IMR-90 (cell line): ENCODE measurements at regions not wholly inside any gene's neighbourhood (a gene's known extent, or its start where the extent isn't known, plus 50 kb on each side); places are given as distances from the start of the nearest gene placed in this dataset.

Experiments used
- ATAC-seq: fragments of 200-7000 bp; cut with Tn5 transposase; 2 replicates; pipeline ENCODE4 v1.9.1; 2020; ENCODE audit warnings: low read depth, mild to moderate bottlenecking, moderate library complexity
- BruUV-seq: library from RNA; stranded (reverse); fragments of 400-500 nt; replicated peaks from 2 replicates; lab custom pipeline; 2021; lab: Mats Ljungman, UMichigan
- CTCF ChIA-PET: fragments of 300-600 bp; formaldehyde crosslinking; extraction: SDS; loops from one replicate; lab custom pipeline; 2021; ENCODE audit warnings: antibody characterized with exemption; lab: Yijun Ruan, JAX
- POLR2A ChIA-PET: fragments of 300-600 bp; sonication (Branson Sonifier 250); formaldehyde crosslinking; loops from one replicate; lab custom pipeline; 2022; ENCODE audit warnings: antibody characterized with exemption; ENCODE audit not compliant: unreplicated experiment; lab: Charles Lee
- DNase-seq: peaks from one replicate; pipeline ENCODE4 v3.0.0; 2013
- H2AFZ ChIP-seq: replicated peaks from 2 replicates; pipeline ENCODE3; 2013; ENCODE audit warnings: low read length, mild to moderate bottlenecking; ENCODE audit not compliant: poor library complexity
- H2AK5ac ChIP-seq: 2 replicates; pipeline ENCODE4 v1.6.1; 2013; ENCODE audit warnings: low read depth, low read length, inconsistent platforms
- H2AK9ac ChIP-seq: replicated peaks from 2 replicates; pipeline ENCODE3; 2013; ENCODE audit warnings: mild to moderate bottlenecking, low read depth, low read length, moderate library complexity; ENCODE audit not compliant: poor library complexity
- H2BK120ac ChIP-seq: 2 replicates; pipeline ENCODE4 v1.6.1; 2013; ENCODE audit warnings: low read depth, low read length, inconsistent platforms
- H2BK15ac ChIP-seq: 3 replicates; pipeline ENCODE4 v1.6.1; 2013; ENCODE audit warnings: low read depth, low read length, inconsistent platforms
- H2BK20ac ChIP-seq: 2 replicates; pipeline ENCODE4 v1.6.1; 2013; ENCODE audit warnings: low read depth, mild to moderate bottlenecking, inconsistent platforms, low read length, moderate library complexity
- H2BK5ac ChIP-seq: 2 replicates; pipeline ENCODE4 v1.6.1; 2013; ENCODE audit warnings: mild to moderate bottlenecking, low read depth, low read length, inconsistent platforms; ENCODE audit not compliant: poor library complexity, severe bottlenecking
- H3K14ac ChIP-seq: replicated peaks from 2 replicates; pipeline ENCODE4 v1.6.1; 2013; ENCODE audit warnings: low read depth, low read length, inconsistent platforms
- H3K18ac ChIP-seq: 2 replicates; pipeline ENCODE4 v1.6.1; 2013; ENCODE audit warnings: low read depth, low read length, control low read depth
- H3K23ac ChIP-seq: 2 replicates; pipeline ENCODE4 v1.6.1; 2013; ENCODE audit warnings: low read depth, low read length, inconsistent platforms
- H3K27ac ChIP-seq: 2 replicates; pipeline ENCODE4 v1.5.1; 2013; ENCODE audit warnings: mild to moderate bottlenecking, control low read depth, low read length; ENCODE audit not compliant: insufficient read depth
- H3K27me3 ChIP-seq: 2 replicates; pipeline ENCODE4 v1.6.1; 2013; ENCODE audit warnings: low read length; ENCODE audit not compliant: control insufficient read depth, insufficient read depth
- H3K36me3 ChIP-seq: 2 replicates; pipeline ENCODE4 v1.6.1; 2013; ENCODE audit warnings: low read length, mixed read lengths; ENCODE audit not compliant: control insufficient read depth, insufficient read depth
- H3K4ac ChIP-seq: 2 replicates; pipeline ENCODE4 v1.6.1; 2013; ENCODE audit warnings: low read depth, low read length, inconsistent platforms
- H3K4me1 ChIP-seq: 2 replicates; pipeline ENCODE4 v1.6.1; 2013; ENCODE audit warnings: low read length, mixed read lengths; ENCODE audit not compliant: control insufficient read depth, insufficient read depth
- H3K4me2 ChIP-seq: 2 replicates; pipeline ENCODE4 v1.6.1; 2013; ENCODE audit warnings: low read depth, mild to moderate bottlenecking, control low read depth, low read length, moderate library complexity
- H3K4me3 ChIP-seq: 2 replicates; pipeline ENCODE4 v1.5.1; 2013; ENCODE audit warnings: low read depth, mild to moderate bottlenecking, control low read depth, low read length, moderate library complexity; ENCODE audit not compliant: insufficient read depth
- H3K56ac ChIP-seq: 2 replicates; pipeline ENCODE4 v1.6.1; 2013; ENCODE audit warnings: low read length, inconsistent platforms; ENCODE audit not compliant: insufficient read depth; ENCODE audit errors: extremely low read depth
- H3K79me1 ChIP-seq, 2 experiments: 2 replicates each; pipeline ENCODE4 v1.6.1; 2013; ENCODE audit warnings: low read length in 2 of 2, inconsistent platforms in 1 of 2, low read depth in 1 of 2
- H3K9ac ChIP-seq: 2 replicates; pipeline ENCODE4 v1.6.1; 2013; ENCODE audit warnings: low read depth, low read length, control low read depth
- H3K9me1 ChIP-seq: 2 replicates; pipeline ENCODE4 v1.6.1; 2013; ENCODE audit warnings: low read length, inconsistent platforms; ENCODE audit not compliant: insufficient read depth
- H3K9me3 ChIP-seq: 2 replicates; pipeline ENCODE4 v1.6.1; 2013; ENCODE audit warnings: low read length; ENCODE audit not compliant: control insufficient read depth, insufficient read depth
- H4K20me1 ChIP-seq: 2 replicates; pipeline ENCODE4 v1.6.1; 2013; ENCODE audit warnings: low read length, inconsistent platforms; ENCODE audit not compliant: insufficient read depth
- H4K5ac ChIP-seq: 2 replicates; pipeline ENCODE4 v1.6.1; 2013; ENCODE audit warnings: mild to moderate bottlenecking, low read depth, low read length, control low read depth
- H4K8ac ChIP-seq, 2 experiments: 2 replicates each; pipeline ENCODE4 v1.6.1; 2013; ENCODE audit warnings: low read depth in 2 of 2, low read length in 2 of 2, control low read depth in 1 of 2, inconsistent platforms in 1 of 2
- H4K91ac ChIP-seq: 2 replicates; pipeline ENCODE4 v1.6.1; 2013; ENCODE audit warnings: low read depth, low read length, inconsistent platforms; ENCODE audit not compliant: insufficient read depth
- CEBPB ChIP-seq: IDR thresholded peaks from 2 replicates; pipeline ENCODE4 v1.6.1; 2012; ENCODE audit warnings: low read depth, low read length, improper control_type of control experiment
- CHD1 ChIP-seq: IDR thresholded peaks from 2 replicates; pipeline ENCODE4 v1.6.1; 2012; ENCODE audit warnings: low read depth, low read length, improper control_type of control experiment
- CTCF ChIP-seq: conservative IDR thresholded peaks from 2 replicates; pipeline ENCODE4 v1.5.1; 2012; ENCODE audit warnings: mild to moderate bottlenecking, low read depth, low read length, improper control_type of control experiment
- ELK1 ChIP-seq: fragments of 150-350 bp; IDR thresholded peaks from 2 replicates; pipeline ENCODE4 v1.6.1; 2016; ENCODE audit warnings: low read depth, mild to moderate bottlenecking, low read length, moderate library complexity, borderline replicate concordance
- MAFK ChIP-seq: IDR thresholded peaks from 2 replicates; pipeline ENCODE4 v1.6.1; 2012; ENCODE audit warnings: low read depth, low read length, improper control_type of control experiment
- MAZ ChIP-seq: IDR thresholded peaks from 2 replicates; pipeline ENCODE4 v1.6.1; 2012; ENCODE audit warnings: low read depth, mild to moderate bottlenecking, low read length, improper control_type of control experiment, moderate library complexity, borderline replicate concordance
- NFE2L2 ChIP-seq: fragments of 150-350 bp; IDR thresholded peaks from 2 replicates; pipeline ENCODE4 v1.6.1; 2016; ENCODE audit warnings: low read depth, mild to moderate bottlenecking, low read length
- POLR2A ChIP-seq: IDR thresholded peaks from 2 replicates; pipeline ENCODE4 v1.6.1; 2012; ENCODE audit warnings: mild to moderate bottlenecking, low read depth, low read length
- RCOR1 ChIP-seq: IDR thresholded peaks from 2 replicates; pipeline ENCODE4 v1.6.1; 2012; ENCODE audit warnings: mild to moderate bottlenecking, low read length, improper control_type of control experiment; ENCODE audit not compliant: insufficient replicate concordance
- SMC3 ChIP-seq: fragments of 150-350 bp; IDR thresholded peaks from 2 replicates; pipeline ENCODE4 v1.6.1; 2016; ENCODE audit warnings: low read depth, mild to moderate bottlenecking, antibody characterized with exemption, low read length, moderate library complexity
- USF2 ChIP-seq: fragments of 150-350 bp; IDR thresholded peaks from 2 replicates; pipeline ENCODE4 v1.6.1; 2017; ENCODE audit warnings: mild to moderate bottlenecking, antibody characterized with exemption, low read length, low read depth
- WGBS, 2 experiments: methylation state at CpG; one replicate each; pipeline versions ENCODE4 v1.1.5 to v1.1.7; 2013; ENCODE audit warnings: missing lambda C conversion rate in 2 of 2; ENCODE audit not compliant: insufficient read length in 1 of 2; ENCODE audit errors: extremely low coverage in 2 of 2; 5-methylcytosine and 5-hydroxymethylcytosine counted together
- dilution Hi-C: fragments of 300-500 bp; cut with HindIII; formaldehyde crosslinking; loops from one replicate; pipeline ENCODE4 v1.14.3; 2018; ENCODE audit warnings: low sequenced_read_pairs; ENCODE audit not compliant: unreplicated experiment
- in situ Hi-C: fragments of 300-500 bp; cut with MboI; formaldehyde crosslinking; loops from 3 replicates; pipeline ENCODE4 v1.14.3; 2019; ENCODE audit warnings: low sequenced_read_pairs, inconsistent platforms, mixed read lengths
- intact Hi-C: fragments of 100-400 bp; cut with micrococcal nuclease; formaldehyde crosslinking; loops from 2 replicates; pipeline ENCODE4 v1.10.0; 2022

- no peak overlapping the region for H3K9ac ChIP-seq
- H3K4me3 ChIP-seq: no peak overlapping the region
- ChIA-PET CTCF (no interaction called here), POLR2A (no interaction called here)
- WGBS, 2 experiments: no CpG with 5 or more reads among the region's 5 CpGs
- no peak overlapping the region for H3K18ac ChIP-seq
- no peak overlapping the region for H2BK120ac ChIP-seq
- no peaks in the 10 kb centered on the region for H3K79me1 ChIP-seq
- ATAC-seq: no peak
- no peak overlapping the region for H4K91ac ChIP-seq
- no peaks in the 10 kb centered on the region for H3K9me3 ChIP-seq
- H3K23ac ChIP-seq: no peak overlapping the region
- H2BK15ac ChIP-seq: no peak overlapping the region
- in situ Hi-C loops (no loop called here), intact Hi-C loops (no loop called here), dilution Hi-C loops (no loop called here)
- DNase-seq: no peak
- H4K20me1 ChIP-seq: no peaks in the 10 kb centered on the region
- H3K27ac ChIP-seq: no peak overlapping the region
- H3K14ac ChIP-seq: no peak overlapping the region
- H3K4me2 ChIP-seq: no peak overlapping the region
- H2AK5ac ChIP-seq: no peak overlapping the region
- H2AFZ ChIP-seq: no peak overlapping the region
- H2AK9ac ChIP-seq: no peak overlapping the region
- no peaks in the 10 kb centered on the region for H3K36me3 ChIP-seq
- H3K27me3 ChIP-seq: no peaks in the 10 kb centered on the region
- TF ChIP-seq POLR2A (no peak), NFE2L2 (no peak), CEBPB (no peak), ELK1 (no peak), RCOR1 (no peak), MAZ (no peak), USF2 (no peak), CHD1 (no peak), SMC3 (no peak), CTCF (no peak), MAFK (no peak)
- no peak overlapping the region for H3K4ac ChIP-seq
- no peak overlapping the region for H4K5ac ChIP-seq
- no peaks in the 10 kb centered on the region for H3K4me1 ChIP-seq
- no peak overlapping the region for H2BK5ac ChIP-seq
- no peak overlapping the region for H3K56ac ChIP-seq
- no peak overlapping the region for H2BK20ac ChIP-seq
- BruUV-seq: no TSS peak
- H4K8ac ChIP-seq: no peak overlapping the region
- H3K9me1 ChIP-seq: no peaks in the 10 kb centered on the region
These were observed 859.7 kb downstream of the EPHA7 start for GRCh38 chr6:92559611-92560010.
